ENCODE measurements at regions not wholly inside any gene's neighbourhood (a gene's known extent, or its start where the extent isn't known, plus 50 kb on each side); places are given as distances from the start of the nearest gene placed in this dataset.

GRCh38 chr1:222136869-222137268, 395.0 kb upstream of the DUSP10 start:
- no peak overlapping the region for H3K9ac ChIP-seq (ENCODE audit: low read depth, low read length)
- no peaks in the 10 kb centered on the region for H3K27me3 ChIP-seq (ENCODE audit: insufficient read depth, low read length)
- no peak overlapping the region for H3K4me3 ChIP-seq (ENCODE audit: low read length)
- no peaks in the 10 kb centered on the region for H3K36me3 ChIP-seq (ENCODE audit: insufficient read depth, low read depth, low read length)
- no peak overlapping the region for H3K27ac ChIP-seq (ENCODE audit: low read length)
- peaks cover 13% of the 10 kb centered on the region; the same call in 1 of the 2 replicates for H3K9me3 ChIP-seq (ENCODE audit: insufficient read depth, low read depth, low read length)
- no peaks in the 10 kb centered on the region for H3K4me1 ChIP-seq (ENCODE audit: insufficient read depth, low read length)

DNA sequence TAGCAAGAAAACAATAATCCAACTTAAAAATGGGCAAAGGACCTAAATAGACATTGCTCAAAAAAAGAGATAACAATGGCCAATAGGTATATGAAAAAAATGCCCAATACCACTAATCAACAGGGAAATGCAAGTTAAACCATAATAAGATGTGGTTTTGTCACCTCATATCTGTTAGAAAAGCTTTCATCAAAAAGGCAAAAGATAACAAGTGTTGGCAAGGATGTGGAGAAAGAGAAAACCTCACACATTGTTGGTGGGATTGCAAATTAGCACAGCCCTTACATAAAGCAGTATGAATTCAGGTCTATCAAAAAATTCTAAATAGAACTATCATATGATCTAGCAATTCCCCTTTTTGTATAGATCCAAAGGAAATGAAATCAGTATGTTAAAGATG, 387.2 kb upstream of the DUSP10 start:
- H3K27me3 ChIP-seq (ENCODE audit: insufficient read depth, low read length) = no peaks in the 10 kb centered on the region
- no peak overlapping the region for H3K27ac ChIP-seq (ENCODE audit: low read length)
- H3K9ac ChIP-seq (ENCODE audit: low read depth, low read length) = no peak overlapping the region
- H3K36me3 ChIP-seq (ENCODE audit: insufficient read depth, low read depth, low read length) = no peaks in the 10 kb centered on the region
- H3K4me1 ChIP-seq (ENCODE audit: insufficient read depth, low read length) = no peaks in the 10 kb centered on the region
- H3K4me3 ChIP-seq (ENCODE audit: low read length) = no peak overlapping the region
- peaks cover 6% of the 10 kb centered on the region; the same call in 1 of the 2 replicates for H3K9me3 ChIP-seq (ENCODE audit: insufficient read depth, low read depth, low read length)

GRCh38 chr1:222127526-222128152, 385.8 kb upstream of the DUSP10 start:
- no peaks in the 10 kb centered on the region for H3K4me1 ChIP-seq (ENCODE audit: insufficient read depth, low read length)
- H3K9ac ChIP-seq (ENCODE audit: low read depth, low read length) = no peak overlapping the region
- H3K27ac ChIP-seq (ENCODE audit: low read length) = no peak overlapping the region
- H3K36me3 ChIP-seq (ENCODE audit: insufficient read depth, low read depth, low read length) = no peaks in the 10 kb centered on the region
- no peaks in the 10 kb centered on the region for H3K27me3 ChIP-seq (ENCODE audit: insufficient read depth, low read length)
- no peak overlapping the region for H3K4me3 ChIP-seq (ENCODE audit: low read length)
- no peaks in the 10 kb centered on the region for H3K9me3 ChIP-seq (ENCODE audit: insufficient read depth, low read depth, low read length)

GRCh38 chr1:222127096-222127495, 385.2 kb upstream of the DUSP10 start:
- Histone ChIP-seq H3K36me3 (ENCODE audit: insufficient read depth, low read depth, low read length) (no peaks in the 10 kb centered on the region), H3K9ac (ENCODE audit: low read depth, low read length) (no peak overlapping the region), H3K9me3 (ENCODE audit: insufficient read depth, low read depth, low read length) (no peaks in the 10 kb centered on the region), H3K27ac (ENCODE audit: low read length) (no peak overlapping the region), H3K4me1 (ENCODE audit: insufficient read depth, low read length) (no peaks in the 10 kb centered on the region), H3K4me3 (ENCODE audit: low read length) (no peak overlapping the region), H3K27me3 (ENCODE audit: insufficient read depth, low read length) (no peaks in the 10 kb centered on the region)

- no peak overlapping the region for H3K27ac ChIP-seq (ENCODE audit: low read length)
- no peaks in the 10 kb centered on the region for H3K27me3 ChIP-seq (ENCODE audit: insufficient read depth, low read length)
- no peak overlapping the region for H3K9ac ChIP-seq (ENCODE audit: low read depth, low read length)
- no peaks in the 10 kb centered on the region for H3K9me3 ChIP-seq (ENCODE audit: insufficient read depth, low read depth, low read length)
- H3K36me3 ChIP-seq (ENCODE audit: insufficient read depth, low read depth, low read length) = no peaks in the 10 kb centered on the region
- H3K4me3 ChIP-seq (ENCODE audit: low read length) = no peak overlapping the region
- no peaks in the 10 kb centered on the region for H3K4me1 ChIP-seq (ENCODE audit: insufficient read depth, low read length)
Measured at GRCh38 chr1:222126052-222126451, 384.2 kb upstream of the DUSP10 start.

DNA sequence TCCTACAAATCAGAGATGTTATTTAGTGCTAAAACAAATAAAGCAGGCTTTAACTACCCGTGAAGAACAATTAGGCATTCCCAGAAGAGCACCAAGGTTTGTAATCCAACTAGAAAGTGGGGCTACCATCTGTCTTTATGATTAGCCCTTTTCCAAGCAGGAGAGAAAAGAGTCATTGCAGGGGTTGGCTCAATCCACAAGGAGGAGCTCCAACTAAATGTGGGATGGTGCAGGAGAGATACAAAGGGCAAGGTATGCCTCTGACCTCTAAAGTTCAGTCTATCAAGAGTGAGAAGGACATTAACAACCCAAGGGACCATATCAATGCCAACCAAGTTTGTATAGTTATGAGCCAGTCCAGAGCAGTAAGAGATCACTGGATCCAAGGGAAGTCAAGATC, 382.7 kb upstream of the DUSP10 start:
- Histone ChIP-seq H3K27ac (ENCODE audit: low read length) (no peak overlapping the region), H3K9me3 (ENCODE audit: insufficient read depth, low read depth, low read length) (no peaks in the 10 kb centered on the region), H3K9ac (ENCODE audit: low read depth, low read length) (no peak overlapping the region), H3K27me3 (ENCODE audit: insufficient read depth, low read length) (no peaks in the 10 kb centered on the region), H3K4me3 (ENCODE audit: low read length) (no peak overlapping the region), H3K36me3 (ENCODE audit: insufficient read depth, low read depth, low read length) (no peaks in the 10 kb centered on the region), H3K4me1 (ENCODE audit: insufficient read depth, low read length) (no peaks in the 10 kb centered on the region)

GRCh38 chr1:222123111-222123510, 381.2 kb upstream of the DUSP10 start:
- H3K9me3 ChIP-seq (ENCODE audit: insufficient read depth, low read depth, low read length) = no peaks in the 10 kb centered on the region
- no peaks in the 10 kb centered on the region for H3K36me3 ChIP-seq (ENCODE audit: insufficient read depth, low read depth, low read length)
- no peak overlapping the region for H3K27ac ChIP-seq (ENCODE audit: low read length)
- no peaks in the 10 kb centered on the region for H3K27me3 ChIP-seq (ENCODE audit: insufficient read depth, low read length)
- no peaks in the 10 kb centered on the region for H3K4me1 ChIP-seq (ENCODE audit: insufficient read depth, low read length)
- no peak overlapping the region for H3K4me3 ChIP-seq (ENCODE audit: low read length)
- no peak overlapping the region for H3K9ac ChIP-seq (ENCODE audit: low read depth, low read length)

DNA sequence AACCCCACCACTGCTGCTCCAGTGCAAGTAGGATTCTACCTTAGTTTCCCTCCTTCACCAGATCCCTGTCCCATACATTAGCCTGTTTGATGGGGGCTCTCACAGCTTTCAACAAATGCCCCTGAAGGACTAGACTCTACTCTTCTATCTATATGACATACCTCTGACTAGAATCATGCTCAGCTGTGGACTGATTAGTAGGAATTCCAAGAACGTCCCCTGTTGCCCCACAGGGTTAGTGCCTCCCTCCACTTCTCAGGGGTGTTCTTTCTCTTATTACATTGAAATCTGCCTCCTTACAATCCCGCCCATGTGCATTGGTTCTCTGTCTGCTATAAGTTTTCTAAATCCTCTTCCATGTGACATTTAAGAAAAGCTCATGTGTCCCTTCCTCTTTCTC, 375.9 kb upstream of the DUSP10 start:
- H3K4me3 ChIP-seq (ENCODE audit: low read length) = no peak overlapping the region
- no peaks in the 10 kb centered on the region for H3K9me3 ChIP-seq (ENCODE audit: insufficient read depth, low read depth, low read length)
- no peaks in the 10 kb centered on the region for H3K27me3 ChIP-seq (ENCODE audit: insufficient read depth, low read length)
- no peaks in the 10 kb centered on the region for H3K36me3 ChIP-seq (ENCODE audit: insufficient read depth, low read depth, low read length)
- H3K4me1 ChIP-seq (ENCODE audit: insufficient read depth, low read length) = no peaks in the 10 kb centered on the region
- no peak overlapping the region for H3K27ac ChIP-seq (ENCODE audit: low read length)
- no peak overlapping the region for H3K9ac ChIP-seq (ENCODE audit: low read depth, low read length)

DNA sequence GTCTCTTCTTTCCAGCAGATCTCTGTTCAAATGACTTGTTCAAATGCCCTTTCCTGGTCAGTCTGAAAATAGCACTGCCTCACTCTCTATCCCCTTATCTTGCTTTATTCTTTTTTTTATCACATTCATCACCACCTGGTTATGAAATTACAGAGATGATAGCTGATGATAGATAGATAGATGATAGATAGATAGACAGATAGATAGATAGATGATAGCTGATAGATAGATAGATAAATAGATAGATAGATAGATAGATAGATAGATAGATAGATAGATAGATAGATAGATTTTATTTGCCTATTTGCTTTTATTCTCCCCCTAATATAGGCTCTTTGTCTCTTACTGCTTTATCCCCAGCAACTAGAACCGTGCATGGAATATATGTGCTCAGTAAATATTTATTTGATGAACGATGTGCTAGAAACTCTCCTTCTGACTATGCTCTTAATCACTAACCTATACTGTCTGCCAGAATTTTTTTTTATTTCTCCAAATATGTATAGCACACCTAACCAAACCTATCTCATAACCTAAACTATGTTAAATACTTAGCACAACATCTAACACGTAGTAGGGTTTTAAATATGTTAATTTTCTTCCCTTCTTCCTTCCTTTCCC, 372.8 kb upstream of the DUSP10 start:
- no peak overlapping the region for H3K9ac ChIP-seq (ENCODE audit: low read depth, low read length)
- H3K4me1 ChIP-seq (ENCODE audit: insufficient read depth, low read length) = no peaks in the 10 kb centered on the region
- H3K4me3 ChIP-seq (ENCODE audit: low read length) = no peak overlapping the region
- H3K36me3 ChIP-seq (ENCODE audit: insufficient read depth, low read depth, low read length) = no peaks in the 10 kb centered on the region
- no peaks in the 10 kb centered on the region for H3K9me3 ChIP-seq (ENCODE audit: insufficient read depth, low read depth, low read length)
- no peaks in the 10 kb centered on the region for H3K27me3 ChIP-seq (ENCODE audit: insufficient read depth, low read length)
- H3K27ac ChIP-seq (ENCODE audit: low read length) = no peak overlapping the region

GRCh38 chr1:222109836-222110235, 367.9 kb upstream of the DUSP10 start:
- Histone ChIP-seq H3K9me3 (ENCODE audit: insufficient read depth, low read depth, low read length) (no peaks in the 10 kb centered on the region), H3K4me3 (ENCODE audit: low read length) (no peak overlapping the region), H3K4me1 (ENCODE audit: insufficient read depth, low read length) (no peaks in the 10 kb centered on the region; the same call in 1 of the 2 replicates), H3K9ac (ENCODE audit: low read depth, low read length) (no peak overlapping the region), H3K27me3 (ENCODE audit: insufficient read depth, low read length) (no peaks in the 10 kb centered on the region), H3K27ac (ENCODE audit: low read length) (no peak overlapping the region), H3K36me3 (ENCODE audit: insufficient read depth, low read depth, low read length) (no peaks in the 10 kb centered on the region)

GRCh38 chr1:222107975-222108374, 366.1 kb upstream of the DUSP10 start:
- Histone ChIP-seq H3K9me3 (ENCODE audit: insufficient read depth, low read depth, low read length) (no peaks in the 10 kb centered on the region), H3K4me1 (ENCODE audit: insufficient read depth, low read length) (no peaks in the 10 kb centered on the region; the same call in 1 of the 2 replicates), H3K36me3 (ENCODE audit: insufficient read depth, low read depth, low read length) (no peaks in the 10 kb centered on the region), H3K9ac (ENCODE audit: low read depth, low read length) (no peak overlapping the region), H3K27me3 (ENCODE audit: insufficient read depth, low read length) (no peaks in the 10 kb centered on the region), H3K27ac (ENCODE audit: low read length) (no peak overlapping the region), H3K4me3 (ENCODE audit: low read length) (no peak overlapping the region)

- Histone ChIP-seq H3K27me3 (ENCODE audit: insufficient read depth, low read length) (no peaks in the 10 kb centered on the region), H3K27ac (ENCODE audit: low read length) (no peak overlapping the region), H3K9me3 (ENCODE audit: insufficient read depth, low read depth, low read length) (no peaks in the 10 kb centered on the region), H3K4me1 (ENCODE audit: insufficient read depth, low read length) (no peaks in the 10 kb centered on the region; the same call in 1 of the 2 replicates), H3K9ac (ENCODE audit: low read depth, low read length) (no peak overlapping the region), H3K4me3 (ENCODE audit: low read length) (no peak overlapping the region), H3K36me3 (ENCODE audit: insufficient read depth, low read depth, low read length) (no peaks in the 10 kb centered on the region)
Measured at GRCh38 chr1:222107267-222107666, 365.4 kb upstream of the DUSP10 start.

All from iPS-20b (cell line).